Kidney (tissue), 13 donors: ENCODE measurements at regions not wholly inside any gene's neighbourhood (a gene's known extent, or its start where the extent isn't known, plus 50 kb on each side); places are given as distances from the start of the nearest gene placed in this dataset.

Experiments used
- DNase-seq, 5 donors: peaks; one replicate each; pipeline ENCODE4 v3.0.0-alpha.2; 2013 to 2020
- FAIRE-seq: peaks from 2 replicates; lab custom pipeline; 2012; peaks lifted over from hg19 to GRCh38; lab: Jason Lieb, UNC
- H3K27ac ChIP-seq, 2 donors: one replicate each; pipeline ENCODE4 v1.7.0; 2013; ENCODE audit warnings: low read depth in 2 of 2, low read length in 2 of 2, inconsistent platforms in 1 of 2
- H3K27me3 ChIP-seq: one replicate; pipeline ENCODE4 v1.7.1; 2013; ENCODE audit warnings: low read length, inconsistent platforms; ENCODE audit not compliant: control insufficient read depth, insufficient read depth
- H3K36me3 ChIP-seq, 3 donors: one replicate each; pipeline versions ENCODE4 v1.7.0 to v1.7.1; 2013; ENCODE audit warnings: low read length in 3 of 3, control low read depth in 1 of 3, inconsistent platforms in 1 of 3; ENCODE audit not compliant: insufficient read depth in 3 of 3, control insufficient read depth in 2 of 3
- H3K4me1 ChIP-seq, 3 donors: one replicate each; pipeline versions ENCODE4 v1.7.0 to v1.7.1; 2013; ENCODE audit warnings: low read length in 3 of 3, inconsistent platforms in 1 of 3, low read depth in 1 of 3; ENCODE audit not compliant: control insufficient read depth in 2 of 3, insufficient read depth in 2 of 3
- H3K4me3 ChIP-seq, 3 donors: one replicate each; pipeline versions ENCODE4 v1.7.0 to v1.8.1; 2013; ENCODE audit warnings: low read length in 3 of 3, control low read depth in 1 of 3, inconsistent platforms in 1 of 3
- H3K9ac ChIP-seq, 3 donors: one replicate each; pipeline versions ENCODE4 v1.7.0 to v1.7.1; 2013; ENCODE audit warnings: low read length in 3 of 3, control low read depth in 1 of 3, inconsistent platforms in 1 of 3
- H3K9me3 ChIP-seq, 3 donors: one replicate each; pipeline versions ENCODE4 v1.7.0 to v1.7.1; 2013; ENCODE audit warnings: low read length in 3 of 3, control low read depth in 1 of 3, inconsistent platforms in 1 of 3; ENCODE audit not compliant: control insufficient read depth in 2 of 3, insufficient read depth in 1 of 3
- CTCF ChIP-seq: IDR thresholded peaks from 3 replicates; pipeline ENCODE4 v1.5.1; 2012; ENCODE audit warnings: mild to moderate bottlenecking, moderate library complexity, borderline replicate concordance; ENCODE audit not compliant: insufficient read depth; ENCODE audit errors: extremely low read depth
- intact Hi-C: fragments of 100-400 bp; cut with DNase I; formaldehyde crosslinking; loops from one replicate; pipeline ENCODE4 v1.11.1; 2022
- donor health status: control.
- donor health status: control.
- donor health status: control.
- donor health status: control.
- donor health status: control.
- donor health status: DM: yes; HTN: yes; CAD: no.
- donor health status: Normal renal cell carcinoma (clear cell type).

GRCh38 chr7:53292341-53292740 is 256.9 kb downstream of the POM121L12 start:
- H3K27me3 ChIP-seq, result no peaks in the 10 kb centered on the region
- no peak overlapping the region for H3K27ac ChIP-seq
- no peak overlapping the region for H3K9ac ChIP-seq
- H3K9me3 ChIP-seq, result no peaks in the 10 kb centered on the region
- no peak for DNase-seq
- H3K36me3 ChIP-seq, result no peaks in the 10 kb centered on the region
- H3K4me3 ChIP-seq, result no peak overlapping the region
- intact Hi-C loops, result no loop called here
- H3K4me1 ChIP-seq, result no peaks in the 10 kb centered on the region
- FAIRE-seq, result no peak
- no peak for TF ChIP-seq CTCF

- Histone ChIP-seq H3K9ac (no peak overlapping the region), H3K4me1 (no peaks in the 10 kb centered on the region), H3K9me3 (no peaks in the 10 kb centered on the region), H3K27me3 (no peaks in the 10 kb centered on the region), H3K36me3 (no peaks in the 10 kb centered on the region), H3K27ac (no peak overlapping the region), H3K4me3 (no peak overlapping the region)
- intact Hi-C loops, result no loop called here
- DNase-seq (no peak), FAIRE-seq (no peak)
- TF ChIP-seq CTCF, result no peak
Measured at GRCh38 chr7:53302496-53303246, 267.2 kb downstream of the POM121L12 start.

- Histone ChIP-seq H3K9ac (no peak overlapping the region), H3K4me3 (no peak overlapping the region), H3K9me3 (no peaks in the 10 kb centered on the region), H3K27ac (no peak overlapping the region), H3K4me1 (no peaks in the 10 kb centered on the region), H3K27me3 (no peaks in the 10 kb centered on the region), H3K36me3 (no peaks in the 10 kb centered on the region)
- DNase-seq (no peak), FAIRE-seq (no peak)
- intact Hi-C loops, result no loop called here
- no peak for TF ChIP-seq CTCF
Measured at GRCh38 chr7:53303781-53304180, 268.3 kb downstream of the POM121L12 start.
